GM18519 (cell line): ENCODE measurements at regions not wholly inside any gene's neighbourhood (a gene's known extent, or its start where the extent isn't known, plus 50 kb on each side); places are given as distances from the start of the nearest gene placed in this dataset.
"Not testable (repeated sequence)": the region's sequence is repeated elsewhere in the genome, so short reads cannot be mapped to it uniquely, and the experiment has no call there.

ENCODE experiments used
- ATAC-seq: cut with Tn5 transposase; IDR thresholded peaks from one replicate; pipeline ENCODE4 v1.9.1; 2021; ENCODE audit warnings: mild to moderate bottlenecking, moderate library complexity; ENCODE audit not compliant: unreplicated experiment, low FRiP score

GRCh38 chr5:16987776-16988175 is 51.7 kb upstream of the MYO10 start:
- no peak for ATAC-seq

- not testable (repeated sequence) for ATAC-seq
Measured at GRCh38 chr5:16990817-16991520, 54.9 kb upstream of the MYO10 start.

- no peak for ATAC-seq
Measured at GRCh38 chr5:16992006-16992405, 55.9 kb upstream of the MYO10 start.

GRCh38 chr5:16992444-16992843 is 56.4 kb upstream of the MYO10 start:
- ATAC-seq = no peak

- ATAC-seq = no peak
Measured at GRCh38 chr5:16994565-16994964, 58.5 kb upstream of the MYO10 start.

GRCh38 chr5:16995372-16995771 is 59.3 kb upstream of the MYO10 start:
- no peak for ATAC-seq

- no peak for ATAC-seq
Measured at GRCh38 chr5:17000291-17000939, 64.3 kb upstream of the MYO10 start.

GRCh38 chr5:17001428-17001827 is 65.3 kb upstream of the MYO10 start:
- no peak for ATAC-seq

GRCh38 chr5:17004441-17005106 is 68.5 kb upstream of the MYO10 start:
- ATAC-seq = no peak

- no peak for ATAC-seq
Measured at GRCh38 chr5:17005107-17005828, 69.2 kb upstream of the MYO10 start.

GRCh38 chr5:17012289-17012688 is 76.2 kb upstream of the MYO10 start:
- ATAC-seq = no peak

- ATAC-seq = no peak
Measured at GRCh38 chr5:17014686-17015085, 78.6 kb upstream of the MYO10 start.

GRCh38 chr5:17018871-17019270 is 82.8 kb upstream of the MYO10 start:
- no peak for ATAC-seq

- ATAC-seq = no peak
Measured at GRCh38 chr5:17019324-17019723, 83.2 kb upstream of the MYO10 start.

GRCh38 chr5:17020678-17021601 is 84.9 kb upstream of the MYO10 start:
- no peak for ATAC-seq

GRCh38 chr5:17021602-17021932 is 85.5 kb upstream of the MYO10 start:
- ATAC-seq = no peak

- ATAC-seq = no peak
Measured at GRCh38 chr5:17022296-17022695, 86.2 kb upstream of the MYO10 start.

GRCh38 chr5:17024686-17025180 is 88.6 kb upstream of the MYO10 start:
- no peak for ATAC-seq

- not testable (repeated sequence) for ATAC-seq
Measured at GRCh38 chr5:17031659-17032277, 95.7 kb upstream of the MYO10 start.
